Endothelial cell of umbilical vein (primary cell): ENCODE measurements at regions not wholly inside any gene's neighbourhood (a gene's known extent, or its start where the extent isn't known, plus 50 kb on each side); places are given as distances from the start of the nearest gene placed in this dataset.

Source experiments
- EZH2 ChIP-seq: IDR thresholded peaks from 2 replicates; pipeline ENCODE4 v1.6.1; 2012; ENCODE audit warnings: borderline replicate concordance, low read depth, mild to moderate bottlenecking, moderate library complexity, low read length, inconsistent platforms; ENCODE audit not compliant: severe bottlenecking
- JUN ChIP-seq: IDR thresholded peaks from 2 replicates; pipeline ENCODE4 v1.6.1; 2011; ENCODE audit warnings: borderline replicate concordance, low read depth; ENCODE audit not compliant: insufficient read length, insufficient read depth
- MAX ChIP-seq: IDR thresholded peaks from 2 replicates; pipeline ENCODE4 v1.6.1; 2011; ENCODE audit not compliant: insufficient read depth, insufficient read length
- MYC ChIP-seq: IDR thresholded peaks from one replicate; pipeline ENCODE4 v1.6.1; 2011; ENCODE audit warnings: mild to moderate bottlenecking, low read depth, low read length
- POLR2A ChIP-seq: IDR thresholded peaks from 2 replicates; pipeline ENCODE4 v1.6.1; 2012; ENCODE audit warnings: low read depth, mild to moderate bottlenecking, control low read depth, low read length
- POLR2AphosphoS5 ChIP-seq: IDR thresholded peaks from 2 replicates; pipeline ENCODE4 v1.6.1; 2012; ENCODE audit warnings: low read depth, mild to moderate bottlenecking, control low read depth, low read length, moderate library complexity; ENCODE audit not compliant: insufficient read depth
- TF ChIP-seq, protein P1 (sequence below), 2 donors: IDR thresholded peaks; 1 replicate in 1 of 2; 2 replicates in 1 of 2; pipeline ENCODE4 v1.5.1; 2011; ENCODE audit warnings: low read length in 2 of 2, mild to moderate bottlenecking in 2 of 2, moderate library complexity in 2 of 2, control low read depth in 1 of 2, inconsistent platforms in 1 of 2, low read depth in 1 of 2; ENCODE audit not compliant: insufficient read depth in 1 of 2; ENCODE audit errors: extremely low read depth in 1 of 2

DNA sequence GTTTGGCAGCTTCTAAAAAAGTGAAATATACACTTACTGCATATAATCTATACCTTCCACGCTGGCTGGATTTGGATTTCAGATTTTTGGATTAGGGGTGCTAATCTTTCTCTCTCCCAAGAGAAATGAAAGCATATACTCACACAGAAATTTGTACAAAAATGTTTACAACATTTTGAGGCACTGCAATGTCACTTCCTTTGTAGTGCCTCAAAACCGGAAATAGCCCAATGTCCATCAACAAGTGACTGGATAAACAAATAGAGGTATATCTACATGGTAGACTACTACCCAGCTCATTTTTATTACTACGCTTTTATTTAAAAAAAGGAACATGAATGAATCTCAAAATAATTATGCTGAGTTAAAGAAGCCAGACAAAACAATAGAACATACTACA, 74.0 kb upstream of the MIER3 start:
- TF ChIP-seq, protein P1, sequence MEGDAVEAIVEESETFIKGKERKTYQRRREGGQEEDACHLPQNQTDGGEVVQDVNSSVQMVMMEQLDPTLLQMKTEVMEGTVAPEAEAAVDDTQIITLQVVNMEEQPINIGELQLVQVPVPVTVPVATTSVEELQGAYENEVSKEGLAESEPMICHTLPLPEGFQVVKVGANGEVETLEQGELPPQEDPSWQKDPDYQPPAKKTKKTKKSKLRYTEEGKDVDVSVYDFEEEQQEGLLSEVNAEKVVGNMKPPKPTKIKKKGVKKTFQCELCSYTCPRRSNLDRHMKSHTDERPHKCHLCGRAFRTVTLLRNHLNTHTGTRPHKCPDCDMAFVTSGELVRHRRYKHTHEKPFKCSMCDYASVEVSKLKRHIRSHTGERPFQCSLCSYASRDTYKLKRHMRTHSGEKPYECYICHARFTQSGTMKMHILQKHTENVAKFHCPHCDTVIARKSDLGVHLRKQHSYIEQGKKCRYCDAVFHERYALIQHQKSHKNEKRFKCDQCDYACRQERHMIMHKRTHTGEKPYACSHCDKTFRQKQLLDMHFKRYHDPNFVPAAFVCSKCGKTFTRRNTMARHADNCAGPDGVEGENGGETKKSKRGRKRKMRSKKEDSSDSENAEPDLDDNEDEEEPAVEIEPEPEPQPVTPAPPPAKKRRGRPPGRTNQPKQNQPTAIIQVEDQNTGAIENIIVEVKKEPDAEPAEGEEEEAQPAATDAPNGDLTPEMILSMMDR (IDR thresholded peaks at IDR 0.05; ENCODE audit: extremely low read depth in 1 of 2, insufficient read depth in 1 of 2, low read depth in 1 of 2, low read length in 2 of 2), result no peak
- TF ChIP-seq MAX (no peak), JUN (no peak), POLR2A (no peak), EZH2 (no peak), POLR2AphosphoS5 (no peak), MYC (no peak)
